CD14-positive monocyte (primary cell): ENCODE measurements at regions not wholly inside any gene's neighbourhood (a gene's known extent, or its start where the extent isn't known, plus 50 kb on each side); places are given as distances from the start of the nearest gene placed in this dataset.

Source experiments
- DNase-seq, 3 donors: peaks; one replicate each; pipeline ENCODE4 v3.0.0-alpha.2; 2011 to 2022
- H2AFZ ChIP-seq: 2 replicates; pipeline ENCODE4 v1.6.0; 2012; ENCODE audit warnings: mild to moderate bottlenecking, low read depth, low read length, inconsistent platforms; ENCODE audit not compliant: insufficient read depth, poor library complexity, severe bottlenecking
- H3K27ac ChIP-seq, 2 donors: 1 replicate in 1 of 2; 2 replicates in 1 of 2; pipeline ENCODE4 v1.5.1; 2012 to 2013; ENCODE audit warnings: low read length in 2 of 2, control low read depth in 1 of 2, inconsistent platforms in 1 of 2, low read depth in 1 of 2, mild to moderate bottlenecking in 1 of 2
- H3K27me3 ChIP-seq, 2 donors: one replicate each; pipeline versions ENCODE4 v1.6.0 to v1.6.1; 2011 to 2013; ENCODE audit warnings: low read length in 2 of 2; ENCODE audit not compliant: control insufficient read depth in 2 of 2, insufficient read depth in 2 of 2
- H3K36me3 ChIP-seq, 2 donors: replicated peaks in 1 of 2; 1 replicate in 1 of 2; 2 replicates in 1 of 2; pipeline versions ENCODE4 v1.5.1 to v1.6.1; 2012 to 2013; ENCODE audit warnings: low read length in 2 of 2, control low read depth in 1 of 2, inconsistent platforms in 1 of 2, mild to moderate bottlenecking in 1 of 2; ENCODE audit not compliant: insufficient read depth in 2 of 2, control insufficient read depth in 1 of 2
- H3K4me1 ChIP-seq, 2 donors: 1 replicate in 1 of 2; 2 replicates in 1 of 2; pipeline versions ENCODE4 v1.5.1 to v1.6.1; 2012 to 2013; ENCODE audit warnings: low read length in 2 of 2, control low read depth in 1 of 2, inconsistent platforms in 1 of 2, mild to moderate bottlenecking in 1 of 2, moderate library complexity in 1 of 2; ENCODE audit not compliant: insufficient read depth in 2 of 2, control insufficient read depth in 1 of 2
- H3K4me2 ChIP-seq: replicated peaks from 2 replicates; pipeline ENCODE3; 2012; ENCODE audit warnings: low read length, moderate library complexity, mild to moderate bottlenecking; ENCODE audit not compliant: poor library complexity, severe bottlenecking; ENCODE audit errors: extremely low read depth
- H3K4me3 ChIP-seq, 3 experiments: fragments of 200-600 bp in 1 of 3; sonication (generic) in 1 of 3; replicated peaks in 1 of 3; 1 replicate in 2 of 3; 2 replicates in 1 of 3; pipeline ENCODE4 v1.5.1; 2011 to 2013; ENCODE audit warnings: low read length in 3 of 3, mild to moderate bottlenecking in 3 of 3, control low read depth in 2 of 3, low read depth in 2 of 3, inconsistent platforms in 1 of 3, moderate library complexity in 1 of 3
- H3K79me2 ChIP-seq: 2 replicates; pipeline ENCODE4 v1.6.0; 2012; ENCODE audit warnings: mild to moderate bottlenecking, control low read depth, inconsistent platforms, low read length, moderate library complexity; ENCODE audit not compliant: insufficient read depth
- H3K9ac ChIP-seq: 2 replicates; pipeline ENCODE4 v1.6.0; 2017; ENCODE audit warnings: low read length, mild to moderate bottlenecking; ENCODE audit not compliant: insufficient read depth, poor library complexity, severe bottlenecking
- H3K9me3 ChIP-seq, 2 donors: replicated peaks in 1 of 2; 1 replicate in 1 of 2; 2 replicates in 1 of 2; pipeline versions ENCODE4 v1.5.1 to v1.6.1; 2012 to 2013; ENCODE audit warnings: low read length in 2 of 2, control low read depth in 1 of 2; ENCODE audit not compliant: control insufficient read depth in 1 of 2, insufficient read depth in 1 of 2
- H4K20me1 ChIP-seq: 2 replicates; pipeline ENCODE4 v1.6.0; 2012; ENCODE audit warnings: mild to moderate bottlenecking, low read length, control low read depth, moderate library complexity; ENCODE audit not compliant: insufficient read depth
- H3K27ac Mint-ChIP-seq, 7 donors: one replicate each; pipeline ENCODE4 v1.8.0; 2020; ENCODE audit warnings: mild to moderate bottlenecking in 7 of 7, mixed read lengths in 7 of 7, moderate library complexity in 6 of 7, inconsistent platforms in 2 of 7
- H3K27me3 Mint-ChIP-seq, 3 donors: one replicate each; pipeline ENCODE4 v1.8.0; 2021 to 2022; ENCODE audit warnings: low read depth in 3 of 3, mild to moderate bottlenecking in 3 of 3, mixed read lengths in 3 of 3, moderate library complexity in 3 of 3, inconsistent platforms in 1 of 3
- H3K36me3 Mint-ChIP-seq, 2 donors: one replicate each; pipeline ENCODE4 v1.8.0; 2020; ENCODE audit warnings: mixed read lengths in 2 of 2, inconsistent platforms in 1 of 2, mild to moderate bottlenecking in 1 of 2
- H3K4me1 Mint-ChIP-seq: one replicate; pipeline ENCODE4 v1.8.0; 2020; ENCODE audit warnings: mild to moderate bottlenecking, mixed read lengths
- H3K4me3 Mint-ChIP-seq, 2 donors: one replicate each; pipeline ENCODE4 v1.8.0; 2020; ENCODE audit warnings: mild to moderate bottlenecking in 2 of 2, mixed read lengths in 2 of 2, moderate library complexity in 1 of 2
- H3K9me3 Mint-ChIP-seq, 7 donors: one replicate each; pipeline ENCODE4 v1.8.0; 2020 to 2022; ENCODE audit warnings: mixed read lengths in 7 of 7, mild to moderate bottlenecking in 6 of 7, moderate library complexity in 6 of 7, inconsistent platforms in 2 of 7
- CTCF ChIP-seq: fragments of 200-600 bp; IDR thresholded peaks from one replicate; pipeline ENCODE4 v1.8.0; 2022; ENCODE audit warnings: antibody characterized with exemption, mild to moderate bottlenecking
- WGBS: methylation state at CpG from one replicate; pipeline ENCODE4 v1.1.5; 2013; ENCODE audit warnings: missing lambda C conversion rate; ENCODE audit not compliant: insufficient coverage; 5-methylcytosine and 5-hydroxymethylcytosine counted together
- intact Hi-C, 2 donors: fragments of 100-400 bp; cut with micrococcal nuclease; formaldehyde crosslinking; loops; one replicate each; pipeline versions ENCODE4 v1.15.0 to v1.15.1; 2023

- Histone ChIP-seq H3K9ac (no peak overlapping the region), H3K27me3 (no peaks in the 10 kb centered on the region), H2AFZ (no peak overlapping the region), H4K20me1 (no peaks in the 10 kb centered on the region), H3K79me2 (no peaks in the 10 kb centered on the region), H3K4me1 (no peaks in the 10 kb centered on the region), H3K9me3 (no peaks in the 10 kb centered on the region), H3K4me2 (no peak overlapping the region), H3K36me3 (no peaks in the 10 kb centered on the region), H3K27ac (no peak overlapping the region), H3K4me3 (no peak overlapping the region)
- no peak for TF ChIP-seq CTCF
- no peak overlapping the region for H3K27ac Mint-ChIP-seq
- H3K27me3 Mint-ChIP-seq: peaks cover 0 to 3% (median 1%) of the 10 kb centered on the region in 3 donors
- no peak for DNase-seq
- 20% methylated on average over 1 of the region's 2 CpGs for WGBS
- no peaks in the 10 kb centered on the region for H3K36me3 Mint-ChIP-seq
- no peaks in the 10 kb centered on the region for H3K9me3 Mint-ChIP-seq
- intact Hi-C loops: no loop called here
- no peaks in the 10 kb centered on the region for H3K4me1 Mint-ChIP-seq
- H3K4me3 Mint-ChIP-seq: no peak overlapping the region
These were observed 568.2 kb downstream of the TUSC7 start for GRCh38 chr3:117277816-117278215.

GRCh38 chr3:117278424-117279190 lies 569.0 kb downstream of the TUSC7 start:
- Histone ChIP-seq H3K27me3 (no peaks in the 10 kb centered on the region), H3K4me1 (no peaks in the 10 kb centered on the region), H3K9me3 (no peaks in the 10 kb centered on the region), H4K20me1 (no peaks in the 10 kb centered on the region), H2AFZ (no peak overlapping the region), H3K79me2 (no peaks in the 10 kb centered on the region), H3K27ac (no peak overlapping the region), H3K4me3 (no peak overlapping the region), H3K9ac (no peak overlapping the region), H3K4me2 (no peak overlapping the region), H3K36me3 (no peaks in the 10 kb centered on the region)
- TF ChIP-seq CTCF: no peak
- H3K4me1 Mint-ChIP-seq: no peaks in the 10 kb centered on the region
- peaks cover 0 to 5% (median 0%) of the 10 kb centered on the region in 7 donors for H3K9me3 Mint-ChIP-seq
- no peaks in the 10 kb centered on the region for H3K36me3 Mint-ChIP-seq
- intact Hi-C loops: no loop called here
- H3K4me3 Mint-ChIP-seq: no peak overlapping the region
- DNase-seq: no peak
- 82% methylated on average over 2 of the region's 5 CpGs for WGBS
- no peak overlapping the region for H3K27ac Mint-ChIP-seq
- peaks cover 0 to 3% (median 1%) of the 10 kb centered on the region in 3 donors for H3K27me3 Mint-ChIP-seq
